Stromal cell of bone marrow (primary cell): ENCODE measurements at regions not wholly inside any gene's neighbourhood (a gene's known extent, or its start where the extent isn't known, plus 50 kb on each side); places are given as distances from the start of the nearest gene placed in this dataset.
A peak's percentile ranks its signal among the peaks of the same experiment; 100 is the strongest.
"Not testable (repeated sequence)": the region's sequence is repeated elsewhere in the genome, so short reads cannot be mapped to it uniquely, and the experiment has no call there.

Experiments
- DNase-seq: peaks from one replicate; pipeline ENCODE4 v3.0.0-alpha.2; 2012; ENCODE audit warnings: low read depth

GRCh38 chr12:54105809-54106208 is 52.2 kb downstream of the HOXC4 start:
- DNase-seq, result not testable (repeated sequence)

DNA sequence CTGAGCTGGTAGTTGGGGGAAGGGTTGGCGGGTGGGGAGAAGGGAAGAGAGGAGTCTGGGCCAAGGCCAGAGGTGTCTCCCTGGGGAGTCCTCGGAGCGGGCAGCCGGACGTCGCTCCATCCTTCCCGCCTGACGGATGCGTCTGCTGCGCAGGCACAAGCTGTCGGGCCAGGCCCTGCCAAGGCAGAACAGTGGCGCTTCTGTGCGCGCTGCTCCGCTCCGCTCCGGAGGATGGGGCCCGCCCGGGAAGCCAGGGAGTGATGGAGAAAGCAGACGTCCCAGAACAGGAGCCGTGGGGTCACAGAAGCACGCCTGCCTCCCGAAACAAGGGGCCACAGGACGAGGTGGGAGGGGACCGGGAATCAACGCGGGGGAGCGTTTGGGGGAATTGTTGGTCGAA is 52.6 kb downstream of the HOXC4 start:
- DNase-seq, result not testable (repeated sequence)

GRCh38 chr12:54106803-54107579 is 53.4 kb downstream of the HOXC4 start:
- DNase-seq, result not testable (repeated sequence)

DNA sequence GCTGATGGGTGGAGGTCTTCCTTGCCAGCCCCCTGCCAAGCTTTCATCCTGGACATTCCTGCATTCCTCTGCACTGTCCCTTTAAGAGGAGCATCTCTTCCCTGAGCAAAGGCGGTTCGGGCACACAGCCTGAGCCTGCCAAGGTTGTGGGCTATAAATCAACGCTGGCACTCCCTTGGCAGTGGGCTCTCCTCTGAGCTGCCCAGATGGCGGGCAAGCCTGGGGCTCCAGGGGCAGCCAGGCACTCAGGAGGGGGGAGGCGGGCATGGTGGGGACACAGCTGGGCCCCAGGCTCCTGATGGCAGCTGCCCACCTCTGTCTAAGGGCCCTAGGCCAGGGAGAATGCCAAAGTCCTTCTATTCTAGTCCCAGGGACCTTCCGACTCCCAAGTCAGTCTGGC is 58.7 kb downstream of the HOXC4 start:
- not testable (repeated sequence) for DNase-seq

DNA sequence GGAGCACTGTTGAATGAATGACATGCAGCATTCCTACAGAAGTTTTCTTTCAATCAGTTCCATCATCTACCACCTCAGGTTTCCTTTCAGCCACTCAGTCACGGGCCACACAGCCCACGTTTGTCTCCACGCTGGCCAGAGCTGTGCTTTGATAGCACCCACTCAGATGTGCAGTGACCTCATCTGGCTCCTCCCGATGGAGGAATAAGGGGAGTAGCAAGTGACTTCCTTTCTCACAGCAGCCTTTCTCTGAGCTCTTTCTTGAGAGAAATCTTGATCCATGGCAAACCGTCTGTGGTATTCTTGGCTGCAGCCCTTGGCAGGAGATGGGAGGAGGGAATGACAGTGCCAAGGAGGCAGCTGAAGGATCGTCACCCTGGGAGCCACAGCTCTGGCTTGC is 62.4 kb downstream of the HOXC4 start:
- peak; percentile 43 for DNase-seq

DNA sequence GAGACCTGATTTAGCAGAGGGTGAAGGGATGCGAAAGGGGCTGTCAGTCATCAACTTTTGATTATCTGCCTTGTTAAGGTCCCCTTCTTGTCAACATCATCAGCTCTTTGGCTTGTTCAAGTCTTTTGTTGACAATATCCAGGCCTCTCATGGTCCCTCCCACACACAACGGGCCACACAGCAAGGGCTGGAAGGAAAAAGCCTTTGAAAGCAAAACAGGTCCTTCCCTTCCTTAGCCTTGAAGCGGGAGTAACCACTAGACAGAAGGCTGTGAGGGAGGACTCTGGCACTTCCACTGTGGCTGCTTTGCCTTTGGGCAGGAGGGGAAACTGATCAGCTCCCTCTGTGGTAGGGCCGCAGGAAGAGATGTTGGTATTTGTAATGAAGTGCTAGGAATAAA is 63.8 kb downstream of the HOXC4 start:
- not testable (repeated sequence) for DNase-seq

GRCh38 chr12:54119082-54119481 is 65.4 kb downstream of the HOXC4 start:
- DNase-seq, result not testable (repeated sequence)

DNA sequence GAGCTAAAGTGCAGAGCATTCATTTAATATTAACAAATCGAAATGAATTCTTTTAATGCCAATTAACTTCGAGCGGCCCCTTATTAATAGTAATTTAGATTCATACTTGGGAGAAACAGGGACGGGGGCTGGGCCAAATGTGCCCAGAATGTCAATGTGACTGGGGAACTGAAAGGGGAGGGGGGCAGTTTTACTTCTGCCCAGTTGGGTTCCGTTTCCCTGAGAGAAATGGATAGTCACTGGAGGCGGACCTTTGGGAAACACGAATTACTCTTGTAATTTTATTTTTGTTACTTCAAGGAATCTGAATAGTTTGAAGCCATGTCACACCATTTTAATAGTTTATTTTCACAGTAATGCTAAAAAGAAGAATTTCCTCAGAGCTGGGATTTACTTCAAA is 64.8 kb downstream of the SMUG1 start:
- not testable (repeated sequence) for DNase-seq

GRCh38 chr12:54125708-54126028 is 63.1 kb downstream of the SMUG1 start:
- not testable (repeated sequence) for DNase-seq

- no peak for DNase-seq
Measured at GRCh38 chr12:54126029-54126695, 62.6 kb downstream of the SMUG1 start.

- DNase-seq, result no peak
Measured at GRCh38 chr12:54126696-54127537, 61.9 kb downstream of the SMUG1 start.

GRCh38 chr12:54127538-54128259 is 61.1 kb downstream of the SMUG1 start:
- DNase-seq, result no peak

DNA sequence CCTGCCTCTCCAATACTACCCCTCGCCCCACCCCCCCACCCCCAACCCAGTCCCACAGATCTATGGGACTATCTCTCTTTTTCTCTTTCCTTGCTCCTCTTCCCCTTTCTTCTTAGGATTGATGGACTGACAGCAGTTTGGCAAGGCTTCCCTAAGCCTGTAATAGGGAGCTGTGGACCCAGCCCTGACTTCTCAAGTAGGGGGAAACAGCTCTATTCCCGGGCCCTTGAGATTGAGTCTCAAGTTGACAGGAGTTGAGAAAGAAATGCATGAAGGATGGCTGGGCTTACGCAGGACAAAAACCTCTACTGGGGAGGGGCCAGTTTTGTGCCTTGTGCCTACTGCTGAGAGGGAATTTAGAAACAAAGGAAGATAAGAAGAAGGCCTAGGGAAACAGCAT is 60.4 kb downstream of the SMUG1 start:
- no peak for DNase-seq

GRCh38 chr12:54129028-54129903 is 59.5 kb downstream of the SMUG1 start:
- DNase-seq, result no peak
